H1 (cell line): ENCODE measurements at regions not wholly inside any gene's neighbourhood (a gene's known extent, or its start where the extent isn't known, plus 50 kb on each side); places are given as distances from the start of the nearest gene placed in this dataset.

Source experiments
- NANOG ChIP-seq: IDR thresholded peaks from 2 replicates; pipeline ENCODE4 v1.6.1; 2011; ENCODE audit warnings: low read length, low read depth, mild to moderate bottlenecking, inconsistent platforms; ENCODE audit not compliant: insufficient read depth, poor library complexity, severe bottlenecking

- no peak for TF ChIP-seq NANOG
- TF ChIP-seq, all 59 proteins: peak for 0
These were observed 105.2 kb upstream of the CITED2 start (continued) for GRCh38 chr6:139479433-139480222.
